Keratinocyte (primary cell): ENCODE measurements at regions not wholly inside any gene's neighbourhood (a gene's known extent, or its start where the extent isn't known, plus 50 kb on each side); places are given as distances from the start of the nearest gene placed in this dataset.

ENCODE experiments used
- EZH2 ChIP-seq: IDR thresholded peaks from one replicate; pipeline ENCODE4 v1.6.1; 2012; ENCODE audit warnings: inconsistent platforms, mild to moderate bottlenecking, low read length, moderate library complexity
- TF ChIP-seq, protein P1 (sequence below), 3 experiments: IDR thresholded peaks in 1 of 3; conservative IDR thresholded peaks in 1 of 3; optimal IDR thresholded peaks in 1 of 3; 2 replicates in 2 of 3; 3 replicates in 1 of 3; pipeline versions ENCODE3 to v1.5.1; 2011; ENCODE audit warnings: low read length in 3 of 3, mild to moderate bottlenecking in 3 of 3, moderate library complexity in 2 of 3, control low read depth in 1 of 3, inconsistent platforms in 1 of 3; ENCODE audit not compliant: insufficient read depth in 2 of 3; ENCODE audit errors: extremely low read depth in 1 of 3

DNA sequence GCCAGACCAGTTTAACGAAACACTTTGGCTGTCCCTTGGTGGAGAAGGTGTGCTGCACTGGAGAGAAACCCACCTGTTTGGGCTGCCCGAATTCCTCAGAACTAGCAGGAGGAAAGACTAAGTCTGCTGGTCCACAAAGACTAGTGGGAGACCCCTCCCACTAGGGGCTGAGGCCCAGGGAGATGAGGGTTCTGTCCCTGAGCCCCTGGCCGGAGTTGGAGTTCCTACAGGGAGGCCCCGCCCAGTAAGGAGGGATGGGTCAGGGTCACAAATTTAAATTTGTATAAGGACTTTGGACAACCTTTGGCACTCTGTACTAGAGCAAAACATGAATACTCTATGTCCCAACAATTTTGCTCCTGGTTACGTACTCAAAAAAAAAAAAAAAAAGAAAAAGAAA, 200.8 kb upstream of the C11orf87 start:
- TF ChIP-seq EZH2: no peak
- TF ChIP-seq, protein P1, sequence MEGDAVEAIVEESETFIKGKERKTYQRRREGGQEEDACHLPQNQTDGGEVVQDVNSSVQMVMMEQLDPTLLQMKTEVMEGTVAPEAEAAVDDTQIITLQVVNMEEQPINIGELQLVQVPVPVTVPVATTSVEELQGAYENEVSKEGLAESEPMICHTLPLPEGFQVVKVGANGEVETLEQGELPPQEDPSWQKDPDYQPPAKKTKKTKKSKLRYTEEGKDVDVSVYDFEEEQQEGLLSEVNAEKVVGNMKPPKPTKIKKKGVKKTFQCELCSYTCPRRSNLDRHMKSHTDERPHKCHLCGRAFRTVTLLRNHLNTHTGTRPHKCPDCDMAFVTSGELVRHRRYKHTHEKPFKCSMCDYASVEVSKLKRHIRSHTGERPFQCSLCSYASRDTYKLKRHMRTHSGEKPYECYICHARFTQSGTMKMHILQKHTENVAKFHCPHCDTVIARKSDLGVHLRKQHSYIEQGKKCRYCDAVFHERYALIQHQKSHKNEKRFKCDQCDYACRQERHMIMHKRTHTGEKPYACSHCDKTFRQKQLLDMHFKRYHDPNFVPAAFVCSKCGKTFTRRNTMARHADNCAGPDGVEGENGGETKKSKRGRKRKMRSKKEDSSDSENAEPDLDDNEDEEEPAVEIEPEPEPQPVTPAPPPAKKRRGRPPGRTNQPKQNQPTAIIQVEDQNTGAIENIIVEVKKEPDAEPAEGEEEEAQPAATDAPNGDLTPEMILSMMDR (optimal IDR thresholded peaks at IDR 0.05 in 1 of 3, IDR thresholded peaks at IDR 0.05 in 1 of 3, conservative IDR thresholded peaks at IDR 0.05 in 1 of 3; ENCODE audit: extremely low read depth in 1 of 3, insufficient read depth in 2 of 3, low read length in 3 of 3): no peak
